ENCODE measurements at regions not wholly inside any gene's neighbourhood (a gene's known extent, or its start where the extent isn't known, plus 50 kb on each side); places are given as distances from the start of the nearest gene placed in this dataset.
"Not testable (repeated sequence)": the region's sequence is repeated elsewhere in the genome, so short reads cannot be mapped to it uniquely, and the experiment has no call there.

GRCh38 chr1:101185421-101185820, 51.4 kb upstream of the S1PR1 start:
- in situ Hi-C loops (cut with HindIII; ENCODE audit: low pct_unique_long_range_greater_than_20kb, low sequenced_read_pairs): no loop called here
- DNase-seq (ENCODE audit: low read depth, low spot score): no peak

GRCh38 chr1:101183388-101183699, 53.5 kb upstream of the S1PR1 start:
- DNase-seq (ENCODE audit: low read depth, low spot score): no peak
- in situ Hi-C loops (cut with HindIII; ENCODE audit: low pct_unique_long_range_greater_than_20kb, low sequenced_read_pairs): no loop called here

GRCh38 chr1:101182627-101183387, 54.0 kb upstream of the S1PR1 start:
- in situ Hi-C loops (cut with HindIII; ENCODE audit: low pct_unique_long_range_greater_than_20kb, low sequenced_read_pairs): no loop called here
- DNase-seq (ENCODE audit: low read depth, low spot score): no peak

GRCh38 chr1:101181930-101182329, 54.9 kb upstream of the S1PR1 start:
- no peak for DNase-seq (ENCODE audit: low read depth, low spot score)
- in situ Hi-C loops (cut with HindIII; ENCODE audit: low pct_unique_long_range_greater_than_20kb, low sequenced_read_pairs): no loop called here

GRCh38 chr1:101178688-101179491, 57.9 kb upstream of the S1PR1 start:
- in situ Hi-C loops (cut with HindIII; ENCODE audit: low pct_unique_long_range_greater_than_20kb, low sequenced_read_pairs): no loop called here
- DNase-seq (ENCODE audit: low read depth, low spot score): no peak

GRCh38 chr1:101178341-101178687, 58.5 kb upstream of the S1PR1 start:
- in situ Hi-C loops (cut with HindIII; ENCODE audit: low pct_unique_long_range_greater_than_20kb, low sequenced_read_pairs): no loop called here
- no peak for DNase-seq (ENCODE audit: low read depth, low spot score)

GRCh38 chr1:101175886-101176285, 60.9 kb upstream of the S1PR1 start:
- in situ Hi-C loops (cut with HindIII; ENCODE audit: low pct_unique_long_range_greater_than_20kb, low sequenced_read_pairs): no loop called here
- DNase-seq (ENCODE audit: low read depth, low spot score): no peak

- in situ Hi-C loops (cut with HindIII; ENCODE audit: low pct_unique_long_range_greater_than_20kb, low sequenced_read_pairs): no loop called here
- DNase-seq (ENCODE audit: low read depth, low spot score): no peak
Measured at GRCh38 chr1:101175466-101175865, 61.4 kb upstream of the S1PR1 start.

- in situ Hi-C loops (cut with HindIII; ENCODE audit: low pct_unique_long_range_greater_than_20kb, low sequenced_read_pairs): no loop called here
- no peak for DNase-seq (ENCODE audit: low read depth, low spot score)
Measured at GRCh38 chr1:101174722-101175121, 62.1 kb upstream of the S1PR1 start.

GRCh38 chr1:101174298-101174697, 62.5 kb upstream of the S1PR1 start:
- DNase-seq (ENCODE audit: low read depth, low spot score); in situ Hi-C loops (cut with HindIII; ENCODE audit: low pct_unique_long_range_greater_than_20kb, low sequenced_read_pairs): not testable (repeated sequence)

- in situ Hi-C loops (cut with HindIII; ENCODE audit: low pct_unique_long_range_greater_than_20kb, low sequenced_read_pairs): no loop called here
- no peak for DNase-seq (ENCODE audit: low read depth, low spot score)
Measured at GRCh38 chr1:101170506-101171050, 66.2 kb upstream of the S1PR1 start.

GRCh38 chr1:101167891-101168290, 68.9 kb upstream of the S1PR1 start:
- in situ Hi-C loops (cut with HindIII; ENCODE audit: low pct_unique_long_range_greater_than_20kb, low sequenced_read_pairs): no loop called here
- no peak for DNase-seq (ENCODE audit: low read depth, low spot score)

GRCh38 chr1:101166583-101167120, 70.2 kb upstream of the S1PR1 start:
- in situ Hi-C loops (cut with HindIII; ENCODE audit: low pct_unique_long_range_greater_than_20kb, low sequenced_read_pairs): no loop called here
- no peak for DNase-seq (ENCODE audit: low read depth, low spot score)

- in situ Hi-C loops (cut with HindIII; ENCODE audit: low pct_unique_long_range_greater_than_20kb, low sequenced_read_pairs): no loop called here
Measured at GRCh38 chr1:101165954-101166353, 70.9 kb upstream of the S1PR1 start.

GRCh38 chr1:101165532-101165931, 71.3 kb upstream of the S1PR1 start:
- no peak for DNase-seq (ENCODE audit: low read depth, low spot score)
- in situ Hi-C loops (cut with HindIII; ENCODE audit: low pct_unique_long_range_greater_than_20kb, low sequenced_read_pairs): no loop called here

More at GRCh38 chr1:101165954-101166353, 70.9 kb upstream of the S1PR1 start:
- DNase-seq (ENCODE audit: low read depth, low spot score): no peak

GRCh38 chr1:101164776-101165175, 72.0 kb upstream of the S1PR1 start:
- no peak for DNase-seq (ENCODE audit: low read depth, low spot score)
- in situ Hi-C loops (cut with HindIII; ENCODE audit: low pct_unique_long_range_greater_than_20kb, low sequenced_read_pairs): no loop called here

- in situ Hi-C loops (cut with HindIII; ENCODE audit: low pct_unique_long_range_greater_than_20kb, low sequenced_read_pairs): no loop called here
- DNase-seq (ENCODE audit: low read depth, low spot score): no peak
Measured at GRCh38 chr1:101162736-101163735, 73.8 kb upstream of the S1PR1 start.

- in situ Hi-C loops (cut with HindIII; ENCODE audit: low pct_unique_long_range_greater_than_20kb, low sequenced_read_pairs): no loop called here
- DNase-seq (ENCODE audit: low read depth, low spot score): no peak
Measured at GRCh38 chr1:101162300-101162699, 74.5 kb upstream of the S1PR1 start.
